HG02571 (cell line): ENCODE measurements at regions not wholly inside any gene's neighbourhood (a gene's known extent, or its start where the extent isn't known, plus 50 kb on each side); places are given as distances from the start of the nearest gene placed in this dataset.

Experiments used
- ATAC-seq: cut with Tn5 transposase; IDR thresholded peaks from one replicate; pipeline ENCODE4 v1.9.1; 2021; ENCODE audit warnings: mild to moderate bottlenecking, moderate library complexity; ENCODE audit not compliant: unreplicated experiment

GRCh38 chr4:106773076-106773905, 262.8 kb downstream of the DKK2 start:
- no peak for ATAC-seq

- no peak for ATAC-seq
These were observed 268.1 kb downstream of the DKK2 start for GRCh38 chr4:106767991-106768390.

- ATAC-seq = no peak
These were observed 269.6 kb downstream of the DKK2 start for GRCh38 chr4:106766519-106766918.

GRCh38 chr4:106764774-106765173, 271.3 kb downstream of the DKK2 start:
- no peak for ATAC-seq

GRCh38 chr4:106762666-106763443, 273.3 kb downstream of the DKK2 start:
- no peak for ATAC-seq

GRCh38 chr4:106753426-106753825, 282.7 kb downstream of the DKK2 start:
- no peak for ATAC-seq

GRCh38 chr4:106746451-106746850, 289.7 kb downstream of the DKK2 start:
- ATAC-seq = no peak

GRCh38 chr4:106738121-106738520, 298.0 kb downstream of the DKK2 start:
- ATAC-seq = no peak

GRCh38 chr4:106718548-106718947, 317.6 kb downstream of the DKK2 start:
- ATAC-seq = no peak

- no peak for ATAC-seq
These were observed 319.0 kb downstream of the DKK2 start for GRCh38 chr4:106717091-106717490.

GRCh38 chr4:106715825-106716224, 320.3 kb downstream of the DKK2 start:
- ATAC-seq = no peak

GRCh38 chr4:106708464-106708816, 327.7 kb downstream of the DKK2 start:
- ATAC-seq = no peak

- ATAC-seq = no peak
These were observed 328.2 kb downstream of the DKK2 start for GRCh38 chr4:106707776-106708463.

GRCh38 chr4:106704253-106704870, 331.8 kb downstream of the DKK2 start:
- no peak for ATAC-seq

- no peak for ATAC-seq
These were observed 331.7 kb upstream of the GIMD1 start for GRCh38 chr4:106700321-106700720.

- ATAC-seq = no peak
These were observed 330.1 kb upstream of the GIMD1 start for GRCh38 chr4:106698621-106699195.

- ATAC-seq = no peak
These were observed 327.1 kb upstream of the GIMD1 start for GRCh38 chr4:106695501-106696262.

- no peak for ATAC-seq
These were observed 325.7 kb upstream of the GIMD1 start for GRCh38 chr4:106694232-106694631.

- ATAC-seq = no peak
These were observed 323.2 kb upstream of the GIMD1 start for GRCh38 chr4:106691749-106692148.

GRCh38 chr4:106690487-106690886, 321.9 kb upstream of the GIMD1 start:
- no peak for ATAC-seq
